Common myeloid progenitor, CD34-positive (primary cell): ENCODE measurements at regions not wholly inside any gene's neighbourhood (a gene's known extent, or its start where the extent isn't known, plus 50 kb on each side); places are given as distances from the start of the nearest gene placed in this dataset.

Experiments used
- CTCF ChIA-PET: fragments of 350-600 bp; sonication (Branson Sonifier 250); formaldehyde crosslinking; loops from one replicate; lab custom pipeline; 2021; ENCODE audit warnings: antibody characterized with exemption; lab: Charles Lee
- POLR2A ChIA-PET: fragments of 350-600 bp; sonication (Branson Sonifier 250); formaldehyde crosslinking; loops from one replicate; lab custom pipeline; 2021; ENCODE audit warnings: antibody characterized with exemption; lab: Charles Lee
- DNase-seq, 3 donors: peaks; one replicate each; pipeline versions ENCODE4 v3.0.0 to v3.0.0-alpha.2; 2013
- H3K27ac ChIP-seq, 2 experiments: 1 replicate in 1 of 2; 2 replicates in 1 of 2; pipeline ENCODE4 v1.7.0; 2013; ENCODE audit warnings: inconsistent platforms in 2 of 2, low read length in 2 of 2, mild to moderate bottlenecking in 2 of 2, low read depth in 1 of 2, moderate library complexity in 1 of 2; ENCODE audit not compliant: severe bottlenecking in 2 of 2, insufficient read depth in 1 of 2, poor library complexity in 1 of 2
- H3K27me3 ChIP-seq, 5 experiments: replicated peaks in 2 of 5; 1 replicate in 3 of 5; 2 replicates in 2 of 5; pipeline versions ENCODE4 v1.6.1 to v1.7.0; 2013; ENCODE audit warnings: low read length in 4 of 5, mild to moderate bottlenecking in 2 of 5, moderate library complexity in 2 of 5, inconsistent platforms in 1 of 5; ENCODE audit not compliant: insufficient read depth in 5 of 5, control insufficient read depth in 4 of 5
- H3K36me3 ChIP-seq, 4 experiments: 1 replicate in 2 of 4; 2 replicates in 2 of 4; pipeline versions ENCODE4 v1.6.1 to v1.7.0; 2013; ENCODE audit warnings: low read length in 3 of 4, control low read depth in 1 of 4, mild to moderate bottlenecking in 1 of 4; ENCODE audit not compliant: control insufficient read depth in 4 of 4, insufficient read depth in 4 of 4
- H3K4me1 ChIP-seq, 4 experiments: 1 replicate in 3 of 4; 2 replicates in 1 of 4; pipeline versions ENCODE4 v1.6.1 to v1.7.1; 2013; ENCODE audit warnings: low read length in 3 of 4, mild to moderate bottlenecking in 3 of 4, control low read depth in 1 of 4, inconsistent platforms in 1 of 4, moderate library complexity in 1 of 4; ENCODE audit not compliant: control insufficient read depth in 4 of 4, insufficient read depth in 4 of 4; ENCODE audit errors: control extremely low read depth in 1 of 4
- H3K4me3 ChIP-seq, 7 experiments: 1 replicate in 4 of 7; 2 replicates in 3 of 7; pipeline versions ENCODE4 v1.5.1 to v1.7.0; 2013; ENCODE audit warnings: mild to moderate bottlenecking in 7 of 7, low read length in 6 of 7, moderate library complexity in 6 of 7, inconsistent platforms in 2 of 7, low read depth in 2 of 7, control low read depth in 1 of 7; ENCODE audit not compliant: insufficient read depth in 4 of 7, control insufficient read depth in 1 of 7; ENCODE audit errors: extremely low read depth in 1 of 7
- H3K9me3 ChIP-seq, 5 experiments: 1 replicate in 4 of 5; 2 replicates in 1 of 5; pipeline versions ENCODE4 v1.6.1 to v1.7.1; 2013; ENCODE audit warnings: low read length in 4 of 5, mild to moderate bottlenecking in 2 of 5, inconsistent platforms in 1 of 5, low read depth in 1 of 5, moderate library complexity in 1 of 5; ENCODE audit not compliant: control insufficient read depth in 4 of 5, insufficient read depth in 2 of 5; ENCODE audit errors: control extremely low read depth in 1 of 5
- WGBS: methylation state at CpG from one replicate; pipeline ENCODE4 v1.1.5; 2013; ENCODE audit not compliant: insufficient coverage; 5-methylcytosine and 5-hydroxymethylcytosine counted together

- no peaks in the 10 kb centered on the region for H3K4me1 ChIP-seq
- no peak for DNase-seq
- peaks cover 0 to 2% (median 0%) of the 10 kb centered on the region in 5 experiments for H3K9me3 ChIP-seq
- ChIA-PET POLR2A (no interaction called here), CTCF (no interaction called here)
- H3K27me3 ChIP-seq: no peaks in the 10 kb centered on the region
- no peak overlapping the region for H3K27ac ChIP-seq
- H3K36me3 ChIP-seq: no peaks in the 10 kb centered on the region
- no peak overlapping the region for H3K4me3 ChIP-seq
- WGBS: 100% methylated on average over 2 of the region's 3 CpGs
Observed at GRCh38 chr6:105620878-105621277, 218.0 kb upstream of the PREP start.

DNA sequence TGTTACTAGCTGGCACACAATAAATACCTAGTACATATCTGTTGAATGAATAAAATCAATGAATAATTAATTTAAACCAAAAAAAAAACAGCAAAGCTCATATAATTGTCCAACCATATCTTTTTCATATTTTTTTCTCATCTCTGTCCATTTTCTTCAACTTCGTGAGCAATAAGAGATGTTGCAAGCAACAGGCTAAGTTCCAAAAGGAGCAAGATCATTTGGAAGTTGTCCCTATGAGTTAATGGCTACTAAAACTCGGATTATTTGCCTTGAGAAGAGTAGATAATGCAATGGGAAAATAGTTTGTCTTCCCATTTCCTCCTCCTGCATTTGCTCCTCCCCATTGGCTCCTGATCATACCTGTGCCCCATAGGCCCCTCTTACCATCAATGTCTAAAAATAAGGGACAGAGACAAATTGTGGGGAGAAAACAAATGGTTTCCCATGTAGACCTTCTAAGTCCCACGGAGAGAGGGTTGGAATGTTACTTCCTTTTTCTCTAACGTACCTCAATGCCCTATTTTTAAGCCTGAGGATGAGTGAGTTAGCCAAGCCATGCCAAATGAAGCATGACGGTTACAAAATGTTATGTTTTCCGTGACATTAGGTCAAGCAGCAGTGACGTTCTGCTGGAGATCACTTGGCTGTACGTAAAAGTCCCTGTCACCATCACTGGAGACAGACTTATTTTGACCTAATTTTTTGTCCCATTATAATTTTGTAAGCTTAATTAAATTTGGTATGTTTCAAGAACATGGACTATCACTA lies 217.3 kb upstream of the PREP start:
- no peaks in the 10 kb centered on the region for H3K4me1 ChIP-seq
- no peak for DNase-seq
- H3K4me3 ChIP-seq: no peak overlapping the region
- no peak overlapping the region for H3K27ac ChIP-seq
- 98% methylated on average over 6 of the region's 8 CpGs for WGBS
- H3K36me3 ChIP-seq: no peaks in the 10 kb centered on the region
- no peaks in the 10 kb centered on the region for H3K27me3 ChIP-seq
- peaks cover 0 to 2% (median 0%) of the 10 kb centered on the region in 5 experiments for H3K9me3 ChIP-seq
- CTCF ChIA-PET: no interaction called here
- POLR2A ChIA-PET: no interaction called here

DNA sequence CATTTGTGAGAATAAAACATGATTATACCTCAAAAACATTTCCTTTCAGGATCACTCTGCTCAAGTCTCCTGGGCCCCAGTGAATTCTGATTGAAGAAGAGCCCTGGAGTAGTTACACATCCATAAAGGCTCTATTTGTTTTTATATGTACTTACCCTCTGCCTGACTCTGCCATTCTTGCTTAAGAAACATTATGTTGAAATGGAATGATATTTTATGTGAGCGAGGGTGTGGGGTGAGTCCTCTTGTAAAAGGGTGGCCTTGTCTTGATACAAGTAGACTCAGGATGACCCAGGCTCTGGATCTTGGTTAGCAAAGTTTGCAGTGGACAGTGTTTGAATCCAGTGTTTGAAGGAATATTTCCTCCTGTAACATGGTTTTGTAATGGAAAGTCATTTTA lies 215.4 kb upstream of the PREP start:
- Histone ChIP-seq H3K4me3 (no peak overlapping the region), H3K36me3 (no peaks in the 10 kb centered on the region), H3K9me3 (peaks cover 0 to 2% (median 0%) of the 10 kb centered on the region in 5 experiments), H3K27me3 (no peaks in the 10 kb centered on the region), H3K27ac (no peak overlapping the region), H3K4me1 (no peaks in the 10 kb centered on the region)
- WGBS: 100% methylated on average over 1 of the region's 1 CpG
- POLR2A ChIA-PET: no interaction called here
- CTCF ChIA-PET: no interaction called here
- DNase-seq: no peak

- Histone ChIP-seq H3K9me3 (peaks cover 0 to 2% (median 0%) of the 10 kb centered on the region in 5 experiments), H3K4me3 (no peak overlapping the region), H3K27me3 (no peaks in the 10 kb centered on the region), H3K27ac (no peak overlapping the region), H3K36me3 (no peaks in the 10 kb centered on the region), H3K4me1 (no peaks in the 10 kb centered on the region)
- CTCF ChIA-PET: no interaction called here
- POLR2A ChIA-PET: no interaction called here
- DNase-seq: no peak
Observed at GRCh38 chr6:105616521-105616920, 213.6 kb upstream of the PREP start.

- H3K27me3 ChIP-seq: no peaks in the 10 kb centered on the region
- no peak for DNase-seq
- no peak overlapping the region for H3K27ac ChIP-seq
- WGBS: 100% methylated on average over 1 of the region's 2 CpGs
- no peaks in the 10 kb centered on the region for H3K36me3 ChIP-seq
- peaks cover 0 to 1% (median 0%) of the 10 kb centered on the region in 5 experiments for H3K9me3 ChIP-seq
- H3K4me3 ChIP-seq: no peak overlapping the region
- POLR2A ChIA-PET: no interaction called here
- CTCF ChIA-PET: no interaction called here
- peaks cover 0 to 9% (median 5%) of the 10 kb centered on the region in 4 experiments for H3K4me1 ChIP-seq
Observed at GRCh38 chr6:105611606-105612005, 208.7 kb upstream of the PREP start.

- Histone ChIP-seq H3K4me3 (peak overlapping the region in 4 of 7 experiments; percentile 7 to 57 (median 24)), H3K27ac (no peak overlapping the region), H3K4me1 (peaks cover 0 to 9% (median 5%) of the 10 kb centered on the region in 4 experiments), H3K36me3 (no peaks in the 10 kb centered on the region), H3K9me3 (no peaks in the 10 kb centered on the region), H3K27me3 (no peaks in the 10 kb centered on the region)
- WGBS: 52% methylated on average over 11 of the region's 14 CpGs
- CTCF ChIA-PET: no interaction called here
- peak; percentile 2 to 29 (median 10) for DNase-seq
- POLR2A ChIA-PET: no interaction called here
Observed at GRCh38 chr6:105609375-105609991, 206.6 kb upstream of the PREP start.

- Histone ChIP-seq H3K27me3 (no peaks in the 10 kb centered on the region), H3K4me1 (peaks cover 0 to 9% (median 5%) of the 10 kb centered on the region in 4 experiments), H3K27ac (no peak overlapping the region), H3K36me3 (no peaks in the 10 kb centered on the region), H3K4me3 (peak overlapping the region in 1 of 7 experiments; percentile 57), H3K9me3 (no peaks in the 10 kb centered on the region)
- ChIA-PET CTCF (no interaction called here), POLR2A (no interaction called here)
- WGBS: 78% methylated on average over 9 of the region's 10 CpGs
- DNase-seq: peak in 1 of 3 donors; percentile 9
Observed at GRCh38 chr6:105608711-105609374, 206.0 kb upstream of the PREP start.
